H9 (cell line): ENCODE measurements at regions not wholly inside any gene's neighbourhood (a gene's known extent, or its start where the extent isn't known, plus 50 kb on each side); places are given as distances from the start of the nearest gene placed in this dataset.

Experiments used
- DNase-seq: peaks from one replicate; pipeline ENCODE4 v3.0.0-alpha.2; 2017
- H2AFZ ChIP-seq: one replicate; pipeline ENCODE4 v1.6.1; 2013; ENCODE audit warnings: mild to moderate bottlenecking, low read length, control low read depth, moderate library complexity
- H2AK5ac ChIP-seq: 2 replicates; pipeline ENCODE4 v1.6.1; 2013; ENCODE audit warnings: low read length, control low read depth, mixed read lengths; ENCODE audit not compliant: insufficient read length
- H2BK120ac ChIP-seq: one replicate; pipeline ENCODE4 v1.6.1; 2013; ENCODE audit warnings: low read depth, mild to moderate bottlenecking, low read length, control low read depth, inconsistent platforms; ENCODE audit not compliant: poor library complexity, severe bottlenecking
- H2BK12ac ChIP-seq: 2 replicates; pipeline ENCODE4 v1.6.1; 2013; ENCODE audit warnings: low read length, control low read depth, mixed read lengths, low read depth; ENCODE audit not compliant: insufficient read length
- H2BK15ac ChIP-seq: 2 replicates; pipeline ENCODE4 v1.6.1; 2013; ENCODE audit warnings: low read depth, low read length, control low read depth
- H2BK20ac ChIP-seq: one replicate; pipeline ENCODE4 v1.6.1; 2013; ENCODE audit warnings: low read depth, mild to moderate bottlenecking, low read length, control low read depth, inconsistent platforms; ENCODE audit not compliant: poor library complexity, severe bottlenecking
- H2BK5ac ChIP-seq: 2 replicates; pipeline ENCODE4 v1.6.1; 2013; ENCODE audit warnings: low read length, control low read depth, mixed read lengths; ENCODE audit not compliant: insufficient read length
- H3K14ac ChIP-seq: 2 replicates; pipeline ENCODE4 v1.6.1; 2013; ENCODE audit warnings: low read length, control low read depth; ENCODE audit not compliant: insufficient read depth
- H3K18ac ChIP-seq: 2 replicates; pipeline ENCODE4 v1.6.1; 2013; ENCODE audit warnings: low read depth, mild to moderate bottlenecking, mixed read lengths, low read length, control low read depth; ENCODE audit not compliant: insufficient read length
- H3K23ac ChIP-seq: 2 replicates; pipeline ENCODE4 v1.6.1; 2013; ENCODE audit warnings: low read length, control low read depth, mixed read lengths, low read depth; ENCODE audit not compliant: insufficient read length
- H3K23me2 ChIP-seq: 2 replicates; pipeline ENCODE4 v1.6.1; 2013; ENCODE audit warnings: low read depth, mild to moderate bottlenecking, mixed read lengths, low read length, control low read depth; ENCODE audit not compliant: insufficient read length, poor library complexity, severe bottlenecking
- H3K27ac ChIP-seq: 2 replicates; pipeline ENCODE4 v1.5.1; 2013; ENCODE audit warnings: low read length, control low read depth, mixed read lengths, low read depth; ENCODE audit not compliant: insufficient read length
- H3K27me3 ChIP-seq: 2 replicates; pipeline ENCODE4 v1.6.1; 2013; ENCODE audit warnings: low read length, control low read depth, inconsistent platforms; ENCODE audit not compliant: insufficient read depth
- H3K4ac ChIP-seq: 2 replicates; pipeline ENCODE4 v1.6.1; 2013; ENCODE audit warnings: low read depth, mild to moderate bottlenecking, control low read depth, inconsistent platforms, low read length, moderate library complexity
- H3K4me1 ChIP-seq: 2 replicates; pipeline ENCODE4 v1.6.1; 2013; ENCODE audit warnings: low read length, control low read depth, inconsistent platforms; ENCODE audit not compliant: insufficient read depth
- H3K4me2 ChIP-seq: 2 replicates; pipeline ENCODE4 v1.6.1; 2013; ENCODE audit warnings: low read length, control low read depth, mixed read lengths; ENCODE audit not compliant: insufficient read length, insufficient read depth
- H3K56ac ChIP-seq: 2 replicates; pipeline ENCODE4 v1.6.1; 2013; ENCODE audit warnings: low read depth, mild to moderate bottlenecking, mixed read lengths, low read length, control low read depth; ENCODE audit not compliant: insufficient read length
- H3K79me1 ChIP-seq: 2 replicates; pipeline ENCODE4 v1.6.1; 2013; ENCODE audit warnings: low read depth, mild to moderate bottlenecking, moderate library complexity, low read length, control low read depth, inconsistent platforms; ENCODE audit not compliant: insufficient read depth, poor library complexity, severe bottlenecking
- H3K79me2 ChIP-seq: 2 replicates; pipeline ENCODE4 v1.6.1; 2013; ENCODE audit warnings: low read length, control low read depth, inconsistent platforms; ENCODE audit not compliant: insufficient read depth
- H3K9ac ChIP-seq: 2 replicates; pipeline ENCODE4 v1.6.1; 2013; ENCODE audit warnings: low read length, control low read depth, mixed read lengths; ENCODE audit not compliant: insufficient read length; ENCODE audit errors: extremely low read depth
- H3K9me3 ChIP-seq: one replicate; pipeline ENCODE4 v1.6.1; 2013; ENCODE audit warnings: low read depth, low read length, inconsistent platforms; ENCODE audit not compliant: control insufficient read depth
- H3T11ph ChIP-seq: one replicate; pipeline ENCODE4 v1.6.1; 2013; ENCODE audit warnings: mild to moderate bottlenecking, low read length, control low read depth, inconsistent platforms
- H4K20me1 ChIP-seq: one replicate; pipeline ENCODE4 v1.6.1; 2013; ENCODE audit not compliant: control insufficient read depth, insufficient read length, insufficient read depth
- H4K5ac ChIP-seq: 2 replicates; pipeline ENCODE4 v1.6.1; 2013; ENCODE audit warnings: low read depth, mild to moderate bottlenecking, mixed read lengths, low read length, control low read depth; ENCODE audit not compliant: insufficient read length
- H4K8ac ChIP-seq: replicated peaks from 2 replicates; pipeline ENCODE4 v1.6.1; 2013; ENCODE audit warnings: low read length, control low read depth, mixed read lengths, low read depth; ENCODE audit not compliant: insufficient read length
- H4K91ac ChIP-seq: 2 replicates; pipeline ENCODE4 v1.6.1; 2013; ENCODE audit warnings: low read depth, mild to moderate bottlenecking, moderate library complexity, mixed read lengths, low read length, control low read depth; ENCODE audit not compliant: insufficient read length
- H3K27ac Mint-ChIP-seq, 3 experiments: 2 replicates in 2 of 3; 3 replicates in 1 of 3; pipeline ENCODE4 v1.8.0; 2020 to 2021; ENCODE audit warnings: mixed read lengths in 3 of 3, mild to moderate bottlenecking in 1 of 3, moderate library complexity in 1 of 3
- H3K27me3 Mint-ChIP-seq: 2 replicates; pipeline ENCODE4 v1.8.0; 2021; ENCODE audit warnings: low read depth, mild to moderate bottlenecking, moderate library complexity, mixed read lengths
- H3K36me3 Mint-ChIP-seq, 3 experiments: 2 replicates in 2 of 3; 3 replicates in 1 of 3; pipeline ENCODE4 v1.8.0; 2020 to 2021; ENCODE audit warnings: low read depth in 3 of 3, mixed read lengths in 3 of 3; ENCODE audit not compliant: insufficient read depth in 1 of 3
- H3K4me1 Mint-ChIP-seq, 2 experiments: 2 replicates each; pipeline ENCODE4 v1.8.0; 2020; ENCODE audit warnings: mixed read lengths in 2 of 2
- H3K4me3 Mint-ChIP-seq, 2 experiments: 2 replicates in 1 of 2; 3 replicates in 1 of 2; pipeline ENCODE4 v1.8.0; 2020 to 2021; ENCODE audit warnings: mild to moderate bottlenecking in 2 of 2, mixed read lengths in 2 of 2, moderate library complexity in 1 of 2
- H3K9me3 Mint-ChIP-seq, 2 experiments: 2 replicates in 1 of 2; 3 replicates in 1 of 2; pipeline ENCODE4 v1.8.0; 2020; ENCODE audit warnings: mild to moderate bottlenecking in 2 of 2, mixed read lengths in 2 of 2, moderate library complexity in 1 of 2
- CTCF ChIP-seq: fragments of 200-600 bp; sonication (generic); conservative IDR thresholded peaks from 3 replicates; pipeline ENCODE4 v1.8.0; 2021; ENCODE audit warnings: antibody characterized with exemption, mild to moderate bottlenecking
- WGBS: extraction: QIAGEN DNeasy Blood & Tissue Kit; methylation state at CpG from one replicate; pipeline ENCODE4 v1.1.7; 2013; ENCODE audit warnings: missing lambda C conversion rate, low lambda C conversion rate, mixed read lengths; ENCODE audit not compliant: insufficient read length; ENCODE audit errors: extremely low coverage; 5-methylcytosine and 5-hydroxymethylcytosine counted together

- H3K27ac Mint-ChIP-seq = peak overlapping the region in 1 of 3 experiments; percentile 46; a peak in 1 of 7 replicates
These were observed 232.3 kb downstream of the OSR1 start for GRCh38 chr2:19125901-19126680.

More at GRCh38 chr2:19125901-19126680, 232.3 kb downstream of the OSR1 start:
- Histone ChIP-seq H3K18ac (no peak overlapping the region), H3K9me3 (no peaks in the 10 kb centered on the region), H2AK5ac (no peak overlapping the region), H3K4ac (no peak overlapping the region), H3K56ac (no peak overlapping the region), H3K9ac (no peak overlapping the region), H3K79me1 (no peaks in the 10 kb centered on the region), H3K23me2 (no peaks in the 10 kb centered on the region), H2AFZ (no peak overlapping the region), H2BK120ac (no peak overlapping the region), H4K20me1 (no peaks in the 10 kb centered on the region), H4K5ac (no peak overlapping the region), H2BK15ac (no peak overlapping the region), H3K4me2 (no peak overlapping the region), H3T11ph (no peak overlapping the region), H3K14ac (no peak overlapping the region), H4K91ac (no peak overlapping the region), H3K27me3 (no peaks in the 10 kb centered on the region), H2BK5ac (no peak overlapping the region), H3K23ac (no peak overlapping the region), H3K27ac (no peak overlapping the region), H3K79me2 (no peaks in the 10 kb centered on the region), H4K8ac (no peak overlapping the region), H3K4me1 (no peaks in the 10 kb centered on the region), H2BK12ac (no peak overlapping the region), H2BK20ac (no peak overlapping the region)
- Mint-ChIP-seq H3K9me3 (no peaks in the 10 kb centered on the region), H3K4me1 (peaks cover 5 to 8% of the 10 kb centered on the region in 2 experiments; a peak in 3 of 4 replicates), H3K36me3 (no peaks in the 10 kb centered on the region; a peak in 1 of 7 replicates), H3K27me3 (no peaks in the 10 kb centered on the region), H3K4me3 (no peak overlapping the region)
- DNase-seq = no peak
- TF ChIP-seq CTCF = no peak
- WGBS = no CpG with 5 or more reads among the region's 9 CpGs
